C4-2B (cell line): ENCODE measurements at regions not wholly inside any gene's neighbourhood (a gene's known extent, or its start where the extent isn't known, plus 50 kb on each side); places are given as distances from the start of the nearest gene placed in this dataset.

Source experiments
- CTCF ChIP-seq: fragments of 450-650 bp; conservative IDR thresholded peaks from 2 replicates; pipeline ENCODE4 v1.5.1; 2017; ENCODE audit warnings: mild to moderate bottlenecking
- ZFX ChIP-seq: fragments of 450-650 bp; IDR thresholded peaks from 2 replicates; pipeline ENCODE4 v1.6.1; 2017

- TF ChIP-seq CTCF (no peak), ZFX (no peak)
Measured at GRCh38 chr10:10193848-10194247, 823.8 kb upstream of the CELF2 start.
